SK-N-SH treated with all-trans-retinoic acid at 6 μM for 48 hours (cell line): ENCODE measurements at regions not wholly inside any gene's neighbourhood (a gene's known extent, or its start where the extent isn't known, plus 50 kb on each side); places are given as distances from the start of the nearest gene placed in this dataset.

Experiments used
- ATAC-seq: fragments of 200-7000 bp; cut with Tn5 transposase; 3 replicates; pipeline ENCODE4 v1.9.1; 2020; ENCODE audit warnings: mild to moderate bottlenecking, moderate library complexity
- ARNTL ChIP-seq: fragments of 450-650 bp; formaldehyde crosslinking; IDR thresholded peaks from 2 replicates; pipeline ENCODE4 v1.5.0; 2020; ENCODE audit warnings: low read depth, mild to moderate bottlenecking, moderate library complexity, borderline replicate concordance
- BACH2 ChIP-seq: fragments of 250-450 bp; sonication (Bioruptor Pico); IDR thresholded peaks from 2 replicates; pipeline ENCODE4 v1.9.0; 2021; ENCODE audit warnings: mild to moderate bottlenecking, borderline replicate concordance
- CREB5 ChIP-seq: fragments of 250-450 bp; sonication (Bioruptor Pico); IDR thresholded peaks from 2 replicates; pipeline ENCODE4 v1.5.1; 2020; ENCODE audit warnings: low read depth, mild to moderate bottlenecking, moderate library complexity
- CSDC2 ChIP-seq: fragments of 250-450 bp; sonication (Bioruptor Pico); IDR thresholded peaks from 2 replicates; pipeline ENCODE4 v1.5.0; 2020; ENCODE audit warnings: mild to moderate bottlenecking, moderate library complexity
- ESRRG ChIP-seq: fragments of 250-450 bp; sonication (Bioruptor Pico); IDR thresholded peaks from 2 replicates; pipeline ENCODE4 v1.6.1; 2021; ENCODE audit warnings: mild to moderate bottlenecking
- GLIS3 ChIP-seq: fragments of 250-450 bp; sonication (Bioruptor Pico); IDR thresholded peaks from 2 replicates; pipeline ENCODE4 v1.5.0; 2020; ENCODE audit warnings: mild to moderate bottlenecking, moderate library complexity
- ISL1 ChIP-seq: fragments of 250-450 bp; sonication (Bioruptor Pico); IDR thresholded peaks from 2 replicates; pipeline ENCODE4 v2.1.2; 2022; ENCODE audit warnings: mild to moderate bottlenecking, moderate library complexity
- OSR1 ChIP-seq: fragments of 250-450 bp; sonication (Bioruptor Pico); IDR thresholded peaks from 2 replicates; pipeline ENCODE4 v1.8.0; 2022; ENCODE audit warnings: moderate library complexity, mild to moderate bottlenecking, inconsistent platforms
- POU6F1 ChIP-seq: fragments of 250-450 bp; sonication (Bioruptor Pico); IDR thresholded peaks from 2 replicates; pipeline ENCODE4 v1.8.0; 2021; ENCODE audit warnings: low read depth, mild to moderate bottlenecking, moderate library complexity, borderline replicate concordance
- PPARA ChIP-seq: fragments of 250-450 bp; sonication (Bioruptor Pico); IDR thresholded peaks from 2 replicates; pipeline ENCODE4 v1.5.0; 2020; ENCODE audit warnings: mild to moderate bottlenecking, borderline replicate concordance
- RARB ChIP-seq: fragments of 250-450 bp; sonication (Bioruptor Pico); IDR thresholded peaks from 2 replicates; pipeline ENCODE4 v1.8.0; 2021; ENCODE audit warnings: mild to moderate bottlenecking, moderate library complexity
- TCF4 ChIP-seq: fragments of 250-450 bp; sonication (Bioruptor Pico); IDR thresholded peaks from 2 replicates; pipeline ENCODE4 v1.8.0; 2021; ENCODE audit warnings: mild to moderate bottlenecking, moderate library complexity, borderline replicate concordance
- TOX ChIP-seq: fragments of 250-450 bp; sonication (Bioruptor Pico); IDR thresholded peaks from 2 replicates; pipeline ENCODE4 v1.8.0; 2021; ENCODE audit warnings: mild to moderate bottlenecking, moderate library complexity, borderline replicate concordance
- TSHZ2 ChIP-seq: fragments of 250-450 bp; sonication (Bioruptor Pico); IDR thresholded peaks from 2 replicates; pipeline ENCODE4 v1.5.0; 2020; ENCODE audit warnings: mild to moderate bottlenecking, moderate library complexity
- ZFP3 ChIP-seq: fragments of 250-450 bp; sonication (Bioruptor Pico); IDR thresholded peaks from 2 replicates; pipeline ENCODE4 v1.5.0; 2020; ENCODE audit warnings: mild to moderate bottlenecking, moderate library complexity
- ZFP30 ChIP-seq: fragments of 450-650 bp; formaldehyde crosslinking; IDR thresholded peaks from 2 replicates; pipeline ENCODE4 v1.5.0; 2022; ENCODE audit warnings: mild to moderate bottlenecking, moderate library complexity
- ZNF565 ChIP-seq: fragments of 450-650 bp; formaldehyde crosslinking; conservative IDR thresholded peaks from 2 replicates; pipeline ENCODE4 v1.5.0; 2020; ENCODE audit warnings: low read depth, mild to moderate bottlenecking, moderate library complexity
- ZNF8 ChIP-seq: fragments of 450-650 bp; formaldehyde crosslinking; IDR thresholded peaks from 2 replicates; pipeline ENCODE4 v1.5.0; 2020; ENCODE audit warnings: mild to moderate bottlenecking, moderate library complexity
- TF ChIP-seq, protein P1 (sequence below): fragments of 250-450 bp; sonication (Bioruptor Pico); IDR thresholded peaks from 2 replicates; pipeline ENCODE4 v1.5.1; 2021; ENCODE audit warnings: mild to moderate bottlenecking, moderate library complexity
- TF ChIP-seq, protein P2 (sequence below): fragments of 250-450 bp; sonication (Bioruptor Pico); IDR thresholded peaks from 2 replicates; pipeline ENCODE4 v1.8.0; 2020; ENCODE audit warnings: mild to moderate bottlenecking, moderate library complexity, borderline replicate concordance

- ATAC-seq, result no peak
- TF ChIP-seq ZFP30 (no peak), CREB5 (CRISPR knock-in tag) (no peak), TCF4 (CRISPR knock-in tag) (no peak), OSR1 (CRISPR knock-in tag) (no peak), RARB (CRISPR knock-in tag) (no peak)
Observed at GRCh38 chr5:109575506-109575905, 114.2 kb upstream of the MAN2A1 start.

DNA sequence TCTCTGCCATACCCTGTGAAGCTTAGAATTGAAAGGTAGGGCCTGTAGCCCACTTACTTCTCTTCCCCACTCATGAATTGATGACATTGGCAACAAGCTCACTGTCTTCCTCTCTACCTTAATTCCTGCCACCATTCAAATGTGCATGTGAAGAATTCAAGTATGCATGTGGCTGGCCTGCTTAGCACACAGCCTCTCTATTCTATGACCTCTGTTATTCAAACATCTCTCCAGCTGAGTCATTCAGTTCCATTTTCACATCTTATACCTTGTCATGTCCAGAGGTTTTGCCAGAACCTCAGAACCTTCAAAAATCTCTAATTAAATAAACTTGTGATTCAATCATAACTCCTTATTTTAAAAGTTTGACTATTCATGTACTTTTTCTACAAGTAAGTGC, 114.7 kb upstream of the MAN2A1 start:
- TF ChIP-seq POU6F1 (CRISPR knock-in tag), result no peak
- no peak for ATAC-seq

DNA sequence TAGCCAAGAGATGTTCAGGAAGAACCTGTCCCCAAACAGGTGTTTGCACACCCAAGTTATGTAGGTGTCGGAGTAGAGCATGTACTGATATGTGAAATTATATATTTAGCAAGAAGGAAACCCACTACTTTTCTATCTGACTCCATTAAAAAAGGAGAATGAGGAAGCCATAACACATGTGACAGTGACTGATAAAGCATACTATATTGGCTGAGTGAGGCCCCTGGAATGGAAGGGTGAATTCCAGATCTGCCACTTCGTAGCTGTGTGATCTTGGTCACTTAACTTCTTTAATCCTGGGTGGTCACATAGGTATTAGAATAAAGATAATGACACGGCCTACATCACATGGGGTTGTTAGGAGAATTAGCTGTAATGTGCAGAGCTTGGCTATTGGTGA, 116.0 kb upstream of the MAN2A1 start:
- ATAC-seq, result no peak
- no peak for TF ChIP-seq ARNTL

DNA sequence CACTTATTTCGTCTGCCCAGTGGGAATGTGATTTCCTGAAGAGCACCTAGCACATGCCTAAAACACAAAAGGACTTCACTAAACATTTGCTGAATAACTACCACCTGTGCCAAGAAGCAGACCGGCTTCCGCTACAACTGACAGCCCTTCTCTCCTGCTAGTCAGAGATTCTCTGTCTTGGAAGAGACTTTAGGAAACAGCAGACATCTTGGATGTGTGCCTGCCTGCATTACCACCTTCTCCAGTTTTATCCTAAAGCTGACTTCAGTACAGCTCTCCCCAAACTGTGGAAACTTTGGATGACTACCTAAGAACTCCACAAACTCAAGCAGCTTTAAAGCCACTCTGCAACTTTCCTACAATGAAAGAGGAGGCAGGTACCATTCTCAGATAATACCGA, 116.5 kb upstream of the MAN2A1 start:
- TF ChIP-seq ISL1 (CRISPR knock-in tag) (no peak), CSDC2 (CRISPR knock-in tag) (no peak), TCF4 (CRISPR knock-in tag) (no peak), ESRRG (CRISPR knock-in tag) (no peak), ZNF565 (no peak), CREB5 (CRISPR knock-in tag) (no peak), PPARA (CRISPR knock-in tag) (no peak), OSR1 (CRISPR knock-in tag) (no peak), ARNTL (no peak), ZFP3 (CRISPR knock-in tag) (no peak), ZFP30 (no peak), TOX (CRISPR knock-in tag) (no peak), TSHZ2 (CRISPR knock-in tag) (no peak), GLIS3 (no peak), BACH2 (no peak), ZNF8 (CRISPR knock-in tag) (no peak), RARB (CRISPR knock-in tag) (no peak)
- TF ChIP-seq, protein P1, sequence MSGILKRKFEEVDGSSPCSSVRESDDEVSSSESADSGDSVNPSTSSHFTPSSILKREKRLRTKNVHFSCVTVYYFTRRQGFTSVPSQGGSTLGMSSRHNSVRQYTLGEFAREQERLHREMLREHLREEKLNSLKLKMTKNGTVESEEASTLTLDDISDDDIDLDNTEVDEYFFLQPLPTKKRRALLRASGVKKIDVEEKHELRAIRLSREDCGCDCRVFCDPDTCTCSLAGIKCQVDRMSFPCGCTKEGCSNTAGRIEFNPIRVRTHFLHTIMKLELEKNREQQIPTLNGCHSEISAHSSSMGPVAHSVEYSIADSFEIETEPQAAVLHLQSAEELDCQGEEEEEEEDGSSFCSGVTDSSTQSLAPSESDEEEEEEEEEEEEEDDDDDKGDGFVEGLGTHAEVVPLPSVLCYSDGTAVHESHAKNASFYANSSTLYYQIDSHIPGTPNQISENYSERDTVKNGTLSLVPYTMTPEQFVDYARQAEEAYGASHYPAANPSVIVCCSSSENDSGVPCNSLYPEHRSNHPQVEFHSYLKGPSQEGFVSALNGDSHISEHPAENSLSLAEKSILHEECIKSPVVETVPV (CRISPR knock-in tag), result no peak
- TF ChIP-seq, protein P2, sequence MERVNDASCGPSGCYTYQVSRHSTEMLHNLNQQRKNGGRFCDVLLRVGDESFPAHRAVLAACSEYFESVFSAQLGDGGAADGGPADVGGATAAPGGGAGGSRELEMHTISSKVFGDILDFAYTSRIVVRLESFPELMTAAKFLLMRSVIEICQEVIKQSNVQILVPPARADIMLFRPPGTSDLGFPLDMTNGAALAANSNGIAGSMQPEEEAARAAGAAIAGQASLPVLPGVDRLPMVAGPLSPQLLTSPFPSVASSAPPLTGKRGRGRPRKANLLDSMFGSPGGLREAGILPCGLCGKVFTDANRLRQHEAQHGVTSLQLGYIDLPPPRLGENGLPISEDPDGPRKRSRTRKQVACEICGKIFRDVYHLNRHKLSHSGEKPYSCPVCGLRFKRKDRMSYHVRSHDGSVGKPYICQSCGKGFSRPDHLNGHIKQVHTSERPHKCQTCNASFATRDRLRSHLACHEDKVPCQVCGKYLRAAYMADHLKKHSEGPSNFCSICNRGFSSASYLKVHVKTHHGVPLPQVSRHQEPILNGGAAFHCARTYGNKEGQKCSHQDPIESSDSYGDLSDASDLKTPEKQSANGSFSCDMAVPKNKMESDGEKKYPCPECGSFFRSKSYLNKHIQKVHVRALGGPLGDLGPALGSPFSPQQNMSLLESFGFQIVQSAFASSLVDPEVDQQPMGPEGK (CRISPR knock-in tag), result no peak
- TF ChIP-seq, all 23 proteins: peak for 0
- no peak for ATAC-seq
